ENCODE measurements at regions not wholly inside any gene's neighbourhood (a gene's known extent, or its start where the extent isn't known, plus 50 kb on each side); places are given as distances from the start of the nearest gene placed in this dataset.

DNA sequence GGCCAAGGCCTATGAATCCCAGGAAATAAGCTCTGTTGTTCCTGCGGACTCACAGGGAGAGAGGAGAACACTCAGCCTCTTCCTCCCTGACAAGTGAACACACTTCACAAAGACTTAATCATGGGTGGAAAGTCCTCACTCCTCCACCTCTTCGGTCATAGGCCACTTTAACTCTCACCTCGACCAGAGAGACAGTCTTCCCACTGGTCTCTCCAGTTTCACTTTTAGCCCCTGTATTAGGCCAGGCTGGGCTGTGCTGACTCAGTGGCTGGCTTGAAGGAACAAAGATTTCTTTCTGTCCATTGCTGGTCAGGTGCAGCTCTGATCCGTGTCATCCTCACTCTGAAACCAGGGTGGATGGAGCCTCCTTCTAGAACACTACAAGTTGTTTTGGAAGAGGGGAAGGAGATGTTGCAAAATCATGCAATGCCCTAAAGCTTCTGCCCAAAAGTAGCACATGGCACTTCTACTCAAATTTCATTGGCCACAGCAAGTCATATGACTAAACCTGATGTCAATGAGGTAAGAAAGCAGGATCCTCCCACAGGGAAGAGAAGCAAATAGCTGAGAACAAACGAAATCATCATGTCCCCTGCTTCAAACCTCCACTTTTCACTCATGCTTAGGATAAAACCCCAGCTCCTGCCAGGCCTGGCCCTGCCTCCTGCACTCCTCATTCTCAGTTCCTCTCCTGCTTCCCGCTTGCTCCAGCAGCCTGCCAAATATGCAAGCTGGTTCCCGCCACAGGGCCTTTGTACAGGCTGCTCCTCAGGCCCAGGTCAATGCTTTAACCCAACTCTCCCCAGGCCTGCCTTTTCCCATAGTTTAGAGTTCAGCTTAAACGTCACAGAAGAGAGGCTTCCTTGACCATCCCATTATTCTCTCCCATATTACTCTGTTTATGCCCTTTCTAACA is 150.5 kb upstream of the RUNX3 start:
- no peak for DNase-seq

DNA sequence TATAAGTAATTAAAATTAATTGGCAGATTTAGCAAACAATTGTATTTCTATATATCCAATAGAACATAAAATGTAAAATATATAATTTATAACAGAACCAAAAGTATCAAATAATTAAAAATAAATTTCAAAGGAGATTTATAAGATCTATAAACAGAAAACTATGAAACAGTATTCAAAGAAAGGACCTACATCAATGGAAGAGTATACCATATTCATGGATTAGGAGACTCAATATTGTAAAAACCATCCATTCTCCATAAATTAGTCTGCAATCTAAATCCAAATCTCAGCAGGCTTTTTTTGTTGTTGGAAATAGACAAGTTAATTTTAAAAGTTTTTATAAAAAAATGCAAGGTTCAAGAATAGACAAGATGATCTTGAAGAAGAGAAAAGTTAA is 149.0 kb upstream of the RUNX3 start:
- no peak for DNase-seq

DNA sequence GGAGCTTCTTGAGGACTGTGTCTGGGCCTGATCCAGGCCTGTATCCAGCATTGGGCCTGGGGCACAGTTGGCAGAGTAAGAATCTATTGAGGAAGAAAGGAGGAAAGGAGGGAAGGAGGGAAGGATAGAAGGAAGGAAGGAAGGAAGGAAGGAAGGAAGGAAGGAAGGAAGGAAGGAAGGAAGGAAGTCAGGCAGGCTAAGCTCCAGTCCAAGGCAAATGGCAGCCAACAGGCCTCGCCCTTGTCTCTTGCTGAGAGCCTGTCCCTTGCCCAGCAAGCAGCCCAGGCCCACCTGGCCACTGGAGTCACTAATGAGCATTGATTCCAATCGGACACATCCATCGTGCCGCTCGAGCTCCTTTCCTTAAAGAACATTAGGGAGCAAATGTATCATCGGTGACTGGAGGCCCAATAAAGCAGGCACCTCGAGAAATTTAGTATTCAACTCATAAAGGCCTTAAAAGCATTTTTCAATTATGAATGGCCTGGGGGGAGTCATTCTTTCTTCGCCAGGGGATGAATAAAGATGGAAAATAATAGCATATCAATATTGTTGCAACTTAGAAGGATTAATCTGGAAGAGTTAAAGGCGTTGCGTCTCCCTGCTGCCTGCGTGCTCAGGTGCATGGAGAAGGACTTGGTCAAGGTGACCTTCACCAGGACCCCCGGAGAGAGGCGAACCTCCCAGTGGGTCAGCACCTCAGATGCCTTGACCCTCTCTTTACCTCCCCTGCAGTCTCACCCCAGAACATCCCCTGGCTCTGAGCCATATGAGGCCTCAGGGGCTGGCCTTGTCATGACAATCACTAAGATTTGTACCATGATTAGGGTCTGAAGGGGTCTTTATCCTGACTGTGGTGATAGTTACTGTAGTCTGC is 144.5 kb upstream of the RUNX3 start:
- DNase-seq, result no peak

DNA sequence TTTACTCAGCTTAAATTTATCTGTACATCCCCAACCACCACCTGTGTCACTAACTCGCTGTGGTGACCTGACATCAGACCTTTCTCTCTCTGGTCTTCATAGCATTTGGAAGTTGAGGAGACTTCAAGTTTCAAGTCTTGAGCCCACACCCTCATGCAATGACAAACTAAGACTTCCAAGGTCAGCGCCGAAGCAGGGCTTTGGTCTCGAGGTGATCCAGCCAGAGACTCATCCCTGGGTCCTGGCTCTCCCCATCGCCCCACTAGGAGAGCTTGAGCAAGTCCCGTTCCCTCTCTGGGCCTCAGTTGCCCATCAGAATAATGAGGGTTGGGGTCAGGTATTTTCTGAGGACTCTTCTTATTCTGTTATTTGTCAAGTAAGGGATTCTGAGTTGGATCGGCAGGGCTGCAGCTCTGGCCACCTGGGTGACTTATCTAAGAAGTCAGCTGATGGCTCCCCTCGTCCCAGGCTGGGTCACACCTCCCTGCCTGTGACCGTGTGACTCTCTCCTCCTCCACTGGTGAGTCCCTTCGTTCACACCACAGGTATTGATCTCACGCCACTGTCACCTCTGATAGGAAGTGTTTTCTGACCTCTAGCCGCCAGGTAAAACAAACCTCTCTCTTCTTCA is 143.7 kb upstream of the RUNX3 start:
- DNase-seq, result no peak

DNA sequence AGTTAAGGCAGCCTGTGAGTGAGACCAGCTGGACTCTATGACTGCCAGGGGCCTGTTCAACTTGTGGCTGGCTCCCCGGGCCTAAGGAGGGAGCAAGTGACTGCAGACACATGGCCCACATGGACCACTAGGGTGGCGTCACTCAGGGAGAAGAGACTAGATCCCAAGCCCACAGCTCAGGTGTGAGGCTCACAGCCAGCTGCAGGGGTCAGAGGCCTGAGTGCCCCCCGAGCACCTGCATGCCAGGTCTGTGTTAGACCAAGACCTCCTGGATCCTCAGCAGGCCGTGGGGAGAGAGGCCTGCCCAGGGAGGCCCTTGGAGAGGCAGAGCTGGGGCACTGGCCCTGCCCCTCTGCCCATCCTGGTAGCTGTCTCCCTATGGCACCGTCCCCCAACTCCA is 142.4 kb upstream of the RUNX3 start:
- DNase-seq, result no peak

DNA sequence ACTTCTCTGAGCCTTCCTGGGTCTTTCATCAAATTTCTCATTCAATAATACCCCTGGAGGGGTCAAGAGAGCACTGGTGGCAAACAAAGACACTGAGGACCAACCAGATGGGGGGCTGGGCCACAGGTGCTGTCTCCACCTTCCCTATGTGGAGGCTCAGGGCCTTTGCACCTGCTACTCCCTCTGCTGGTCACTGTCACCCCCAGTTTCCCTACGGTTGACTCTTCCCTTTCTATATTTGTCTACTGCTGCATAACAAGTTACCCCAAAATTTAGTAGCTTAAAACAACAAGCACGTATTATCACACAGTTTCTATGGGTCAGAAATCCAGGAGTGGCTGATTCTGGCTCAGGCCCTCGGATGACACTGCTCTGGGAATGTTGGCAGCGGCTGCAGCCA is 138.8 kb upstream of the RUNX3 start:
- peak; percentile 49 for DNase-seq

DNA sequence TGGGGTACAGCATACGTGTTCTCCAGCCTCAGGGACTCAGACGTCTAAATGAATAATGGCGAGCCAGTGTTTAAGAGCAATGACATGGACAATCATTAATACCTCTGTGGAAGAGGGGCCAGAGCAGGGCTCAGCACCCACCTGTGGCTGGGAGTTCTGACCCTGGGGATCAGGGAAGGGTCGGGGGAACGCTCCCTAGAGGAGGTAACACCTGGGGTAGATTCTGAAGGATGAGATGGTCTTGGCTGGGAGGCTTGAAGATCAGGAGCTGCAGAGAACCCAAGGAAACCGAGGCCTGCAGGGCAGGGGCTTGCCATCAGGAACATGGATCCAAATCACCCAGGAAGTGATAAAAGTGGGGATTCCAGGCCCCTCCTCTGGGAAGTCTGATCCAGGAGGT is 138.2 kb upstream of the RUNX3 start:
- DNase-seq, result no peak

DNA sequence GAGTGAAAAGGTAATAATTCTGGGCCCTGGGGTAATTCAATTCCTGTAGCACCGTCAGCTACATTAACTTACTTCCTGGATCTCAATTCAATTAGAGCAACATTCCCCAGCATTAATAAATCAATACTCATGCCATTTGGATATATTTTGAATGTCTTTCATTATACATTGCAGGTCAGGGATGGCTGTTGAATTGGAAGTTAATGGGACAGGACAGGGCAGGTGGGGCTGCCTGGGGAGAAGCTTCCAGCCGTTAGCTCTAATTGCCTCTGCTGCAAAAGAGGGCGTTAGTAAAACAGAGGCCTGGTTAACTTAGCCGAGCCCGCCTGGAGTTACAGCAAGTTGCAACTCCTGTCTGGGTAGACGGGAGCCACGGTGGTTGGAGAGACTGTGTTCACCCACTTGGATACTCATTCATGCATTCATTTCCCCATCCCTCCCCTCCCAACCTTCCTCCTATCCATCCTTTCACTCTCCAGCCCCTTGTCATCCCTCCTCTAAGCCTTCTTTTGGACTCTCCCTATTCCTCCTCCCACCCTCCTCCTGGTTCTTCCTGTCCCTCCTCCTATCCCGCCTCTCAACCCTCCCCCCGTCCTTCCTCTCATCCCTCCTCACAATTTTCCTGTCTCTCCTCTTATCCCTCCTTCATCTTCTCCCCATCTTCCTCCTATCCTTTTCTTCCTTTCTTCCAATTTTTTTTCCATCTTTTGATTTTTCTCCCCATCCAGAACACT is 137.6 kb upstream of the RUNX3 start:
- no peak for DNase-seq

DNA sequence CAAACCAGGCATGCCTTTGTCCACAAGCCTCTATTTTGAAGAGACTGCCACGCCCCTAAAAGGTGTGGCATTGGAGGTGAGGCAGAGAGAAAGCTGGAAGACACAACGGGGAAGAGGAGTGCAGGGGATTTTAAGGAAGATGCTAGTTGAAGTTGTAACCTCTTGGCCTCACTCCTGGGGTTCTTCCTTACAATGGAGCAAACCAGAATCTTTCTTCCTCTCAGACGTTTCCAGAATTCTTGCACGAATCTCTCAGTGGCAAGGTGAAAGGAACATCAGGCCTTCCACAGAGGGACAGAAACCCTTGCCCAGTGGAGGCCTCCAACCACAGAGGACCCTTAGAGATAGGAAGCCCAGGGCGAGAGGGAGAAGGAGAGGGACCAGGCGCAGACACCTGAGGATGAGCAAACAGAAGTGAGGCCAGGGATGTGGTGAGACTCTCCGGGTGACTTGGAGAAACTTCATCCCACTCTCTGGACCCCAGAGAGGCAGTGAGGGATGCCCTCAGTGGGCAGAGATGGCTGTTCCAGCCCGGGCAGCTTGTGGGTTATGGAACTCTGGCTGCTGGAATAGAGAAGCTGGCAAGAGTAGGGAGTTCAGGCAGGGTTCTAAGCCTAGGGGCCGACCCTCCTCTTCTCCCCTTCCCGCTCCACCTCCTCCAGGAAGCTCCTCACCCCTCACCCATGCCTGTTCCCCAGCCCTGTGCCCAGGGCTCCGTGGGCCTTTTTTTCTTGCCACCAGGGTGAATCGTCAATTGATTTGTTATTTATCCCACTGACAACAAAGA is 136.8 kb upstream of the RUNX3 start:
- DNase-seq, result no peak

DNA sequence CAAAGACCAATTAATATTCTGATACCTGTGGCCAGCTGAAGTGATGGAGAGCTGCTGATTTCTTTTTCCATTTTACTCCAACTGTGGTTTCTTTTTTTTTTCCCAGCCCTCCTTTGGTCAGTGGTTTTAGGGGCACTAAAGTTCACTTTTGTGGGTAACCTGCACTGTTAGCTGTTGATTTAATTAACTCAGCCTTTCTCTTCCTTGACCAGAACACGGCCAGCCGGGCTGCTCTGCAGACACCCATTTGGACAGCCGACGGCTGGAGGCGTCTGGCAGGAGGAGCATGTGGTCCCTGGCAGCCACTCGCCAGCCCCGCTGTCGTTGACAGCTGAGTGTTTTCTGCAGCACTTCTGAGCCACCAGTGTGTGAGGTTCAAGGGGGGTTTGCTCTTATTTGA is 136.2 kb upstream of the RUNX3 start:
- DNase-seq, result no peak

DNA sequence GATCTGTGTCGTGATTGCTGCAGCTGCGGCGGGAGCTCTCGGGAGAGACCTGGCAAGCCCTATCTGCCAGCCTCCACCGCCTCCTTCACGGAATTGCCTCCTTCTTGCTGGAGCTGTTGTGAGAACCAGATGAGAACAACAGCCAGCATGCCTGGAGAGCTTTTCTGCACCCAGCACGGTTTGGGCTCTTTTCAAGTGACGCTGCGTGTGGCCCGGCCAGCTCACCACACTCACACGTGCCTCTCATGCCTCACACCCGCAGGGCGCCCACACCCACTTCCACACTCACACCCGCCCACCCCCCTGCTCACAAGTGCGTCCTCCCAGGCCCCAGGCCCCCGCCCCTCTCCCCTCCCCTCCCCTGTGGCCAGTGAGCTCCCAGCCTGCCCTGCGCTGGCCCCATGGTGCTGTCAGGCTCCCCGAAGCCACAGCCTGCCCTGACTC is 135.7 kb upstream of the RUNX3 start:
- peak; percentile 51 for DNase-seq

DNA sequence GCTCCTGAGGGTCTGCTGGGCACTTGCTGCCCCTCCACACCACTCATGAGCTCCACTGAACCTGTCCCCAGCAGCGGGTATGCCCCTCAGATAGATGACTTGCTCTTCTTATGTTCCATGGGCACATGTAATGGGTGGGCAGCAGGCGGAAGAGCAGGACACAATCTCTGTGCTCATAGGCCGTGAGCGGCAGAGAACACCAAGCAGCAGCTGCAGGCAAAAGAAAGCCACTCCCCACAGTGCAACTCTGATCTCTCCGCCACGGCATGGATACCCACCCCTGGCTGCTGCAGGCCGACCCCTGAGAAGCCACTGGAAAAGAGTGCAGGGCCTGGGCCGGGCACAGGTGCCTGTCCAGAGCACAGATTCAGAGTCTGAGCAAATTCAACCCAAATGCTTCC is 135.2 kb upstream of the RUNX3 start:
- DNase-seq, result no peak

DNA sequence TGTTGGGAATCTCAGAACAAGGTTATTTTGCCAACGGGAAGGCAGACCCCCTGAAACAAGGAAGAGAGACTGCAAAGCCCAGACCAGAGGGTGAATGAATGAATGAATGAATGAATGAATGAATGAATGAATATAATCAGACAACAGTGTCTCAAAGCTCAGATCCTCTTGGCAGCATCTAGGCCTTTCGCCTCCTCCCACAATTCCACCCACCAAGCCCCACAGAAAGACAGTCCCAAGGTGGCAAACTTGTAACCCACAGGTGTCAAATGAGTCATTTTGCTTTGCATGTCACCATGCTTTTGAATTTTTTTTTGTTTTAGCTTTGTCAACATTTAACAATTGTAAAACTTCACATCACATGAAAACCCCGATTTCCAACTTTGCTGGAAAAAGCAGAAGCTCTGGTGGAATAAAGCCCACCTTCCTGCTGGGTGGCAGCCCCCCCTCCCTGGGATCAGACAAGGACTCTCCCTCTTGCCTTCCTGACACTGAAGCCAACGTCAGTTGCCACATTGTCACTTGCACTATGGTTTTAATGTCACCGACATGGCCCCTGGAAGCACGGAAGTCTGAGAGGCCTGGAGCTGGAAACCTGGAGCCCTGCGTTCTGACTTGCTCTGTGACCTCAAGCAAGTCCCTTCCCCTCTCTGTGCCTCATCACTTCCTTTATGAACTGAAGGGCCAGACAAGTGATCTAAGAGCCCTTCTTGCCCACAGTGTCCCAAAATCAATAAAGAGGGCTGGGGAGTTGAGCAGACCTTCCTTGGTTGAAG is 134.6 kb upstream of the RUNX3 start:
- peak; percentile 50 for DNase-seq

DNA sequence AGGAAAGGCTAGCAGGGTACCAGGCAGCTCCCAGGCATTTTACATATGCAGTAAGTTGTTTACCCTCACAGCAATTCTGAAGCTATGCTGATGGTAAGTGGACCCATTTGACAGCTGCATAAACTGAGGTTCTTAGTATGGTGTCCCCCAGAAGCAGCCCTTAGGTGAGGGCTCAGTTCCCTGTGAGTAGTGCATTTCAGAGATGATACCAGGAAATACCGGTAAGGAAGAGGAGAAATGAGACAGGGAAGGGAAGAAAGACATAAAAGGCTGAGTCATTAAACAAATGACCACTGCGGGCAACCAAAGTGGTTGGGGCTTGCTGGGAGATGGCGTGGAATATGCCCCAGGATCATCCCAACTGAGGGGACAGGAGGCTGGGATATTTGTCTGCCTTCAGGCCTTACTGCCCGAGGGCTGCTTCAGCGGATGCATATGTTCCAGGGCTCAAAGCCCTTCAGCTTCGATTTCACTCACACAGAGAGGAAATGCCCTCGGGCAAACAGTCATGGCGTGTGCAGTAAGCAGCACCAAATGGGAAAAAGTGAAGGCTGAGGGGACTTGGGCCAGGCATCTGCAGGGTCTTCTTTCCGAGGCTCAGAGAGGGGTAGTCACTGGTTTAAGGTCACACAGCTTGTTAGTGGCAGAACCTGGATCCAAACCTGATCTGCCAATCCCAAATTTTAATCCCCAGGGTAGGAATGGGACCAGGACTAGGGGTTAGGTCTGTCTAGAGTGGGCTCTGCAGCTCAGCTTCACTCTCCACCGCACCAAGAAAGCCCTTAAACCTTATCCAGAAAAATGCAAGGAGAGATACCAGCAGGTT is 133.7 kb upstream of the RUNX3 start:
- DNase-seq, result no peak

DNA sequence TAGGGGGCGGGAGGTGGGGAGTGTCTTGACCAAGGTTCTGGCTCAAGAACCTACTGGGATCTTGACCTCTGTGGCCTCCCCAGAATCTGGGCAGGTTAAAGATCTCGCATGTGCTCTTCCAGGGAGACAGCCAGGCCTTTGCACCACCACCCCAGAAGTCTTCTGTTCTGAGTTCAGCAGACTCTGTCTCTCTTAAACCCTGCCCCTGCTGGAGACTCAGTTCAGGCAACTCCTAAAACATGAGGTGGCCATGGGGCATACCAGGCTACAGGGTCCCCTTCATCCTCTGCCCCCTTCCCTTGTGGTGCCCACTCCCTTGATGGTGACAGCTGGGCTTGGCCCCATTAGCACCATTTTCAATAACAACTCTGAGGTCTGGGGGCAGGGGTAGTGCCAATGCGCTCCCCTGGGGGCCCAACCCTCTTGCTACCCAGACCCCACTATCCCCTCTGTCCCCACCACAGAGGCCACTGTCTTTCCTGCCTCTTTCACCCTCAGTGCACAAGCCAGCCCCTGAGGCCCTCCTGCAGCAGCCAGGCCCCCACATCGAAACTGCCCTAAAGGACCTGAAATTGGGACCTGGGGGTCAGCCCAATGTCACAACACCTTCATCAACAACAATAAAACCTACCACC is 132.7 kb upstream of the RUNX3 start:
- DNase-seq, result no peak

DNA sequence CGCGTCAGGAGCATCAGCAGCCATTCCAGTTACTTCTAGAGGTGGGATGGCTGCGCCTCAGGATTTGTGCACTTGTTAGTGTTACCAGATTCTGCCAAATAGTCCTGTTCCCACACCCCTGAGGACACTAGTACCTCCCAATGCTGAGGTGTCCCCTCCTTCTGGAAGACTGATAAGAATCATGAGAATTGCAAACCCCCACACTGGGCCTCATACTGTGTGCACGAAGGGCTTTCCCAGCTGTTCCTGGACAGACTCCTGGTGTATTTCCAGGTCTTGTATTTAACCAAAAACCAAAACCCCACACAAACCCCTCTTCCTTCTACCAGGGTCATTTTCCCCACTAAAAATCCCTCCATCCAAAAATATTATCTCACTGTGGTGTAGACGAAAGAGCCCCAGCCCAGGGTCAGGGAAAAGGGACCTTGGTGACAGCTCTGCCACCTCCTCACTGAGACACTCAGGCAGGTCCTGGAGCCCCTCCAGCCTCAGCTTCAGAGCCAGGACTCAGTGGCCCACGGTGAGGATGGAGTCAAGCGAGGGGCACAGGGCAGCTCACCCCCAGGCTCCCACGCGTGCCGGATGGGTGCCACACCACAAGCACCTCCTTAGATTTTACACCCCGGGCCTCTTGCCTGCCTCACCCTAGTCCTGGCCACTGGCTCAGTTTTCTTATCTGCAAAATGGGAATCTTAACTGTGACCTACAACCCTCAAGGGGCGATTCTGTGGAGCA is 131.4 kb upstream of the RUNX3 start:
- DNase-seq, result no peak

DNA sequence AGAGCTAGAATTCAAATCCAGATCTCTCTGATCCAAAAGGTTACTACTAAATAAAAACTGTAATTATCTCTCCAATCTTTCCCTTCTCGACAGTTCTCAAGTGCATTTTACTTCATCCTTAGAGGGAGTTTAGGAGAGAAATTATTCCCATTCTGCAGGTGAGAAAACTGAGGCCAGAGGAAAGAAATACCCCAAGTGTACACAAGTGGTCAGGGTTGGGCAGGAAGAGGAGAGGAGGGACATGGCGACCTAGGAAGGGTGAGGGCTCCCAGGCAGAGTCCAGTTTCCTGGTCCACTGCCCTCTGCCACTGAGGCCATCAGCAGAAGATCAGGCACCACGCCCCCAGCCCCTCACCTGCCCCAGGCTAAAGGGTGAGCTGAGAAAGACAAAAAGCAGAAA is 127.1 kb upstream of the RUNX3 start:
- no peak for DNase-seq

DNA sequence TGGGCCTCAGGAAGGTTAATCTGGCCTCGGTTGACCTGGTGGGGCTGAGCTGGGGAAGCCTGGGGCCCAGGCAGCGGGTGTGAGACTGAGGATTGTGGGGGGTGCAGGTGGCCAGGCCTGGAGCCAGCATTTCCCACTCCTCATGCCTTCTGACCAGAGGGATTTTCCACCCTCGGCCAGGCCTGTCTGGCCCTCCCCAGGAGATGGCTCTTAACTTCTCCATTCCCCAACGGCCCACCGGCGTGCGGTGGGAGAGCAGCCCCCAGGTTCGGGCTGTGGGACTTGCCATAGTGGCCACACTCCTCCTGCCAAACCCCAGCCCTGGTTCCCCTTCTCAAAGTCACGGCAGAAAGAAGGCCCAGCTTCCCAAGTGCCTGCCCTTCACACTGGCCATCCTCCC is 126.5 kb upstream of the RUNX3 start:
- no peak for DNase-seq

DNA sequence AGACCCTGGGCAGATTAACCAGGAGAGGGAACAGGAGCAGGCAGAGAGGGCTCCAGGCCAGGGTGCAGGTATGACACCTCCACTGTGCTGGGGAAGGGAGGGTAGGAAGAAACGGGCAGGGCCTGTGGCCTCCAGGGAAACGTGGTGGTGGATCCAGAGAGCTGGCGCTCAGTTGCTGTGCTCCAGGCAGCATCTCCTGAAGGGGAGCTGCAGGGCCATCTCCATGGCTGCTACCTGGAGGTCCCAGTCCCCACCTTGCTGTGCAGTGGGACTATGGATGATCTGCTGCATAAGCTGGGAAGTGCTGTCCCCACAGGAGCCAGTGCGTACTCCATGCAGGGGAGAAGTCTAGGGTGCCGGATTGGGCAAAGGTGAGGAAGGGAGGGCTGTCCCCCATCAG is 125.9 kb upstream of the RUNX3 start:
- DNase-seq, result no peak

Measured in stimulated activated CD8-positive, alpha-beta memory T cell treated with anti-CD3 and anti-CD28 coated beads, Interleukin-4, amount 100 ng/mL, for 48 hours (primary cell).